GM19463 (cell line): ENCODE measurements at regions not wholly inside any gene's neighbourhood (a gene's known extent, or its start where the extent isn't known, plus 50 kb on each side); places are given as distances from the start of the nearest gene placed in this dataset.
"Not testable (repeated sequence)": the region's sequence is repeated elsewhere in the genome, so short reads cannot be mapped to it uniquely, and the experiment has no call there.

ENCODE experiments used
- ATAC-seq: cut with Tn5 transposase; IDR thresholded peaks from one replicate; pipeline ENCODE4 v1.9.1; 2021; ENCODE audit warnings: mild to moderate bottlenecking, moderate library complexity; ENCODE audit not compliant: unreplicated experiment

GRCh38 chr5:127133071-127133470 lies 59.8 kb upstream of the C5orf63 start:
- no peak for ATAC-seq

GRCh38 chr5:127136908-127137307 lies 63.6 kb upstream of the C5orf63 start:
- ATAC-seq, result no peak

- no peak for ATAC-seq
Measured at GRCh38 chr5:127143722-127144121, 70.4 kb upstream of the C5orf63 start.

GRCh38 chr5:127153031-127153430 lies 79.7 kb upstream of the C5orf63 start:
- no peak for ATAC-seq

GRCh38 chr5:127153521-127153920 lies 80.2 kb upstream of the C5orf63 start:
- no peak for ATAC-seq

- ATAC-seq, result no peak
Measured at GRCh38 chr5:127163750-127164149, 90.4 kb upstream of the C5orf63 start.

- ATAC-seq, result no peak
Measured at GRCh38 chr5:127170918-127171600, 97.8 kb upstream of the C5orf63 start.

- ATAC-seq, result no peak
Measured at GRCh38 chr5:127176769-127177168, 103.5 kb upstream of the C5orf63 start.

GRCh38 chr5:127182631-127183030 lies 108.0 kb upstream of the MEGF10 start:
- not testable (repeated sequence) for ATAC-seq

- no peak for ATAC-seq
Measured at GRCh38 chr5:127183332-127183731, 107.3 kb upstream of the MEGF10 start.

GRCh38 chr5:127184851-127185250 lies 105.7 kb upstream of the MEGF10 start:
- ATAC-seq, result no peak

GRCh38 chr5:127186657-127187056 lies 103.9 kb upstream of the MEGF10 start:
- no peak for ATAC-seq

GRCh38 chr5:127187706-127188105 lies 102.9 kb upstream of the MEGF10 start:
- ATAC-seq, result no peak

GRCh38 chr5:127192150-127192549 lies 98.4 kb upstream of the MEGF10 start:
- no peak for ATAC-seq

GRCh38 chr5:127192836-127193338 lies 97.7 kb upstream of the MEGF10 start:
- no peak for ATAC-seq

- ATAC-seq, result no peak
Measured at GRCh38 chr5:127196042-127196441, 94.6 kb upstream of the MEGF10 start.

- ATAC-seq, result not testable (repeated sequence)
Measured at GRCh38 chr5:127197402-127198167, 93.0 kb upstream of the MEGF10 start.

- ATAC-seq, result not testable (repeated sequence)
Measured at GRCh38 chr5:127202738-127203137, 87.9 kb upstream of the MEGF10 start.

GRCh38 chr5:127203818-127204217 lies 86.8 kb upstream of the MEGF10 start:
- no peak for ATAC-seq

GRCh38 chr5:127205147-127205546 lies 85.4 kb upstream of the MEGF10 start:
- no peak for ATAC-seq

- no peak for ATAC-seq
Measured at GRCh38 chr5:127206320-127207113, 84.1 kb upstream of the MEGF10 start.
